Keratinocyte (primary cell): ENCODE measurements at regions not wholly inside any gene's neighbourhood (a gene's known extent, or its start where the extent isn't known, plus 50 kb on each side); places are given as distances from the start of the nearest gene placed in this dataset.

Experiments
- DNase-seq: peaks from one replicate; pipeline ENCODE4 v3.0.0-alpha.2; 2011; ENCODE audit warnings: low read depth, missing footprints, low spot score
- FAIRE-seq: peaks from 2 replicates; lab custom pipeline; 2011; peaks lifted over from hg19 to GRCh38; lab: Jason Lieb, UNC
- H2AFZ ChIP-seq: 2 replicates; pipeline ENCODE4 v1.6.0; 2012; ENCODE audit warnings: low read length, control low read depth, inconsistent platforms; ENCODE audit not compliant: control insufficient read depth
- H3K27ac ChIP-seq: 2 replicates; pipeline ENCODE4 v1.5.1; 2011; ENCODE audit warnings: low read length; ENCODE audit not compliant: control insufficient read depth, insufficient read depth
- H3K27me3 ChIP-seq: 3 replicates; pipeline ENCODE4 v1.6.0; 2011; ENCODE audit warnings: low read length; ENCODE audit not compliant: control insufficient read depth, insufficient read depth; ENCODE audit errors: extremely low read depth
- H3K36me3 ChIP-seq, 2 experiments: 2 replicates in 1 of 2; 3 replicates in 1 of 2; pipeline ENCODE4 v1.5.1; 2011; ENCODE audit warnings: low read length in 2 of 2, mild to moderate bottlenecking in 1 of 2; ENCODE audit not compliant: control insufficient read depth in 2 of 2, insufficient read depth in 2 of 2; ENCODE audit errors: extremely low read depth in 1 of 2
- H3K4me1 ChIP-seq: 3 replicates; pipeline ENCODE4 v1.5.1; 2011; ENCODE audit warnings: low read length; ENCODE audit not compliant: control insufficient read depth, insufficient read depth; ENCODE audit errors: extremely low read depth
- H3K4me2 ChIP-seq: 3 replicates; pipeline ENCODE4 v1.6.0; 2011; ENCODE audit warnings: low read depth, low read length; ENCODE audit not compliant: control insufficient read depth, insufficient read depth; ENCODE audit errors: extremely low read depth
- H3K4me3 ChIP-seq, 3 experiments: fragments of 200-600 bp in 1 of 3; sonication (generic) in 1 of 3; 2 replicates in 2 of 3; 3 replicates in 1 of 3; pipeline ENCODE4 v1.5.1; 2011 to 2016; ENCODE audit warnings: low read length in 3 of 3, mild to moderate bottlenecking in 3 of 3, control low read depth in 2 of 3, inconsistent platforms in 1 of 3, low read depth in 1 of 3, mixed read lengths in 1 of 3, mixed run types in 1 of 3, moderate library complexity in 1 of 3; ENCODE audit not compliant: control insufficient read depth in 2 of 3, insufficient read depth in 2 of 3; ENCODE audit errors: extremely low read depth in 1 of 3
- H3K79me2 ChIP-seq: 2 replicates; pipeline ENCODE4 v1.6.0; 2012; ENCODE audit warnings: low read length; ENCODE audit not compliant: control insufficient read depth, insufficient read depth
- H3K9ac ChIP-seq: 3 replicates; pipeline ENCODE4 v1.6.0; 2011; ENCODE audit warnings: low read length; ENCODE audit not compliant: control insufficient read depth, insufficient read depth; ENCODE audit errors: extremely low read depth
- H3K9me1 ChIP-seq: 3 replicates; pipeline ENCODE4 v1.6.0; 2011; ENCODE audit warnings: low read length; ENCODE audit not compliant: control insufficient read depth, insufficient read depth; ENCODE audit errors: extremely low read depth
- H3K9me3 ChIP-seq: 2 replicates; pipeline ENCODE4 v1.5.1; 2012; ENCODE audit warnings: low read depth, low read length; ENCODE audit not compliant: control insufficient read depth
- H4K20me1 ChIP-seq: 3 replicates; pipeline ENCODE4 v1.6.0; 2011; ENCODE audit warnings: low read length; ENCODE audit not compliant: control insufficient read depth, insufficient read depth; ENCODE audit errors: extremely low read depth
- CTCF ChIP-seq, 3 experiments: IDR thresholded peaks in 1 of 3; conservative IDR thresholded peaks in 1 of 3; optimal IDR thresholded peaks in 1 of 3; 2 replicates in 2 of 3; 3 replicates in 1 of 3; pipeline versions ENCODE3 to v1.5.1; 2011; ENCODE audit warnings: low read length in 3 of 3, mild to moderate bottlenecking in 3 of 3, moderate library complexity in 2 of 3, control low read depth in 1 of 3, inconsistent platforms in 1 of 3; ENCODE audit not compliant: insufficient read depth in 2 of 3; ENCODE audit errors: extremely low read depth in 1 of 3
- EZH2 ChIP-seq: IDR thresholded peaks from one replicate; pipeline ENCODE4 v1.6.1; 2012; ENCODE audit warnings: inconsistent platforms, mild to moderate bottlenecking, low read length, moderate library complexity
- dilution Hi-C: fragments of 300-500 bp; cut with MboI; formaldehyde crosslinking; loops from one replicate; pipeline ENCODE4 v1.7.0; 2020; ENCODE audit warnings: low sequenced_read_pairs; ENCODE audit not compliant: extremely low pct_ligation_motif_present

GRCh38 chr6:126446248-126446647 lies 106.3 kb downstream of the CENPW start:
- H3K36me3 ChIP-seq: no peaks in the 10 kb centered on the region
- no peak overlapping the region for H3K27ac ChIP-seq
- H3K79me2 ChIP-seq: no peaks in the 10 kb centered on the region
- no peak overlapping the region for H3K4me3 ChIP-seq
- DNase-seq: no peak
- no peak overlapping the region for H2AFZ ChIP-seq
- H3K9me3 ChIP-seq: no peaks in the 10 kb centered on the region
- no peaks in the 10 kb centered on the region for H3K9me1 ChIP-seq
- no peak overlapping the region for H3K9ac ChIP-seq
- H3K4me2 ChIP-seq: no peak overlapping the region
- no peaks in the 10 kb centered on the region for H3K4me1 ChIP-seq
- dilution Hi-C loops: no loop called here
- TF ChIP-seq EZH2: no peak
- TF ChIP-seq CTCF (optimal IDR thresholded peaks at IDR 0.05 in 1 of 3, IDR thresholded peaks at IDR 0.05 in 1 of 3, conservative IDR thresholded peaks at IDR 0.05 in 1 of 3; ENCODE audit: extremely low read depth in 1 of 3, insufficient read depth in 2 of 3, low read length in 3 of 3): no peak
- H3K27me3 ChIP-seq: no peaks in the 10 kb centered on the region
- no peaks in the 10 kb centered on the region for H4K20me1 ChIP-seq
- no peak for FAIRE-seq

- H3K36me3 ChIP-seq: no peaks in the 10 kb centered on the region
- H3K4me3 ChIP-seq: no peak overlapping the region
- no peaks in the 10 kb centered on the region for H3K9me1 ChIP-seq
- TF ChIP-seq CTCF (optimal IDR thresholded peaks at IDR 0.05 in 1 of 3, IDR thresholded peaks at IDR 0.05 in 1 of 3, conservative IDR thresholded peaks at IDR 0.05 in 1 of 3; ENCODE audit: extremely low read depth in 1 of 3, insufficient read depth in 2 of 3, low read length in 3 of 3) (no peak), EZH2 (no peak)
- no peak overlapping the region for H3K4me2 ChIP-seq
- no peak overlapping the region for H2AFZ ChIP-seq
- H3K27ac ChIP-seq: no peak overlapping the region
- no peaks in the 10 kb centered on the region for H3K27me3 ChIP-seq
- no peaks in the 10 kb centered on the region for H3K9me3 ChIP-seq
- no peaks in the 10 kb centered on the region for H3K79me2 ChIP-seq
- dilution Hi-C loops: no loop called here
- no peaks in the 10 kb centered on the region for H4K20me1 ChIP-seq
- no peak for DNase-seq
- FAIRE-seq: no peak
- H3K4me1 ChIP-seq: no peaks in the 10 kb centered on the region
- no peak overlapping the region for H3K9ac ChIP-seq
These were observed 107.5 kb downstream of the CENPW start for GRCh38 chr6:126447367-126447766.
